ENCODE measurements at regions not wholly inside any gene's neighbourhood (a gene's known extent, or its start where the extent isn't known, plus 50 kb on each side); places are given as distances from the start of the nearest gene placed in this dataset.

DNA sequence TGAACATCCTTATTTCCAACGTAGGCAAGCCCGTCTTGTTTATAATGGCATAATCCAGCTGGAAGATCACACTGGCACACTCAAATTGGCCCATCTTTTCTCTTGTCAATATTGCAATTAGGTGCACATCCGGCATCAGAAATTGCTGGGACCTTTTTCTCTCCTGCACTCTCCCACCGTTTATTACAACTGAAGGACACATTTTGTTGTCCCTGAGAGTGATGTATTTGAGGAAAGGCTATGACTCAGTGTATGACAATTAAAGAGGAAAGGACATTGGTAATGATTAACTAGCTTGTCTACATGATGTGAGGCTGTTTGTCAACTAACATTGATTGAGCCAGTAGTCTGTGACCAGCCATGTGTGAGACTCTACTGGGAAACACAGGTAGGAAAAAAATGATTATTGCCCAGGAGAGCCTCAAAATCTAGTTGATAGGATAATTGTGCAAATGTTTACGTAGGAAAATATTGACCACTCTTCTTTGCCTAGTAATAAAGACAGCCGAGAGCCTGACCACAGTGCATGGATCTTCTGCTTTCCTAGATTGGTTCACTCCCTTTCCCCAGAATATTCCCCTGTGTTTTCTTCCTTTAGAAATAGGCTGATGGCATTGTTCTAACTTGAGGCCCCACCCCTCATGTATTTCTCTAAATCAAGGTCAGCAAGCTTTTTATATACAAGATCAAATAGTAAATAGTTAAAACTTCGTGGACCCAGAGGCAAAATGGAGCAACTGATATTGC is 230.0 kb upstream of the BTBD3 start:
- BruUV-seq (replicated peaks) = no TSS peak
- Mint-ChIP-seq H3K36me3 (ENCODE audit: insufficient read depth, unreplicated experiment) (peaks cover 5% of the 10 kb centered on the region), H3K4me1 (ENCODE audit: low read depth, unreplicated experiment) (peaks cover 26% of the 10 kb centered on the region), H3K9me3 (ENCODE audit: low read depth, unreplicated experiment) (no peaks in the 10 kb centered on the region), H3K27me3 (ENCODE audit: unreplicated experiment) (no peaks in the 10 kb centered on the region), H3K4me3 (ENCODE audit: low read depth, unreplicated experiment) (peak overlapping the region; percentile 69), H3K27ac (ENCODE audit: unreplicated experiment) (peak overlapping the region; percentile 81)
- CTCF ChIA-PET = interaction anchor here (0.6 kb wide), 1 partner anchor 207 kb away, joined by 3 read pairs; no protein-coding TSS in a partner anchor
- DNase-seq = peak; percentile 3
- intact Hi-C loops (cut with micrococcal nuclease; ENCODE audit: unreplicated experiment) = loop anchor here (5.0 kb wide), 1 partner anchor 205 kb away; no protein-coding TSS in a partner anchor
- TF ChIP-seq, protein P1, sequence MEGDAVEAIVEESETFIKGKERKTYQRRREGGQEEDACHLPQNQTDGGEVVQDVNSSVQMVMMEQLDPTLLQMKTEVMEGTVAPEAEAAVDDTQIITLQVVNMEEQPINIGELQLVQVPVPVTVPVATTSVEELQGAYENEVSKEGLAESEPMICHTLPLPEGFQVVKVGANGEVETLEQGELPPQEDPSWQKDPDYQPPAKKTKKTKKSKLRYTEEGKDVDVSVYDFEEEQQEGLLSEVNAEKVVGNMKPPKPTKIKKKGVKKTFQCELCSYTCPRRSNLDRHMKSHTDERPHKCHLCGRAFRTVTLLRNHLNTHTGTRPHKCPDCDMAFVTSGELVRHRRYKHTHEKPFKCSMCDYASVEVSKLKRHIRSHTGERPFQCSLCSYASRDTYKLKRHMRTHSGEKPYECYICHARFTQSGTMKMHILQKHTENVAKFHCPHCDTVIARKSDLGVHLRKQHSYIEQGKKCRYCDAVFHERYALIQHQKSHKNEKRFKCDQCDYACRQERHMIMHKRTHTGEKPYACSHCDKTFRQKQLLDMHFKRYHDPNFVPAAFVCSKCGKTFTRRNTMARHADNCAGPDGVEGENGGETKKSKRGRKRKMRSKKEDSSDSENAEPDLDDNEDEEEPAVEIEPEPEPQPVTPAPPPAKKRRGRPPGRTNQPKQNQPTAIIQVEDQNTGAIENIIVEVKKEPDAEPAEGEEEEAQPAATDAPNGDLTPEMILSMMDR (IDR thresholded peaks at IDR 0.05; ENCODE audit: unreplicated experiment) = no peak

DNA sequence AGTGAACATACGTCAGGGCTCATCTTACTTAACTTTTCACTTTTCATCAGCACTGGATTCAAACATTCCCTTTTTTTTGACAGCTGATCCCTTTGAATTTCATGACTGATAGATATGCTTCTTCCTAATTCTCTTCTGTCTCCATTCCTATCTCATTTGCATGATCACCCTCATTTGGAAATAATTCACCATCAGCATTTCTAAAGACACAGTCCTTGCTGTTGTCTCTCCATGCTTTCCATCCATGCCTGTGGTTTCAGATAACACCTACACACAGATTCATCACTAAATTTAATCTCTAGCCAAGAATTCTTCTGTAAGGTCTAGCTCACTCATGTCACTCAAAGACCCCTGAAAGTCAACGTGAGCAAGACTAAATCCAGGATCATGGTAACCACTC is 228.4 kb upstream of the BTBD3 start:
- H3K27me3 Mint-ChIP-seq (ENCODE audit: unreplicated experiment) = no peaks in the 10 kb centered on the region
- H3K36me3 Mint-ChIP-seq (ENCODE audit: insufficient read depth, unreplicated experiment) = peaks cover 5% of the 10 kb centered on the region
- no peak overlapping the region for H3K27ac Mint-ChIP-seq (ENCODE audit: unreplicated experiment)
- intact Hi-C loops (cut with micrococcal nuclease; ENCODE audit: unreplicated experiment) = loop anchor here (1.0 to 5.0 kb wide), 2 partner anchors 48 to 203 kb away; no protein-coding TSS in a partner anchor
- CTCF ChIA-PET = no interaction called here
- no peak overlapping the region for H3K4me3 Mint-ChIP-seq (ENCODE audit: low read depth, unreplicated experiment)
- no peak for DNase-seq
- peaks cover 26% of the 10 kb centered on the region for H3K4me1 Mint-ChIP-seq (ENCODE audit: low read depth, unreplicated experiment)
- no peaks in the 10 kb centered on the region for H3K9me3 Mint-ChIP-seq (ENCODE audit: low read depth, unreplicated experiment)
- TF ChIP-seq, protein P1 (IDR thresholded peaks at IDR 0.05; ENCODE audit: unreplicated experiment) = no peak
- BruUV-seq (replicated peaks) = no TSS peak

DNA sequence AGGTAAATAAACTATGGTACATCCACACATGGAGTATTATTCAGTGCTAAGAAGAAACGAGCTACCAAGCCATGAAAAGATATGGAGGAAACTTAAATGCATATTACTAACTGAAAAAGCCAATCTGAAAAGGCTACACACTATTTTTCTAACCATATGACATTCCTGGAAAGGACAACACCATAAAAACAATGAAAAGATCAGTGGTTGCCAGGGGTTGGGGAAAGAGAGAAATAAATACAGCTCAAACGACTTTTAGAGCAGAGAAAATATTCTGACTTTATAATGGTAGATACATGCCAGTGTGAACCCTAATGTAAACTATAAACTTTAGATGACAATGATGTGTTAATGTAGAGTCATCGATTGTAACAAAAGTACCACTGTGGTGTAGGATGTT is 225.9 kb upstream of the BTBD3 start:
- BruUV-seq (replicated peaks) = no TSS peak
- Mint-ChIP-seq H3K27me3 (ENCODE audit: unreplicated experiment) (no peaks in the 10 kb centered on the region), H3K9me3 (ENCODE audit: low read depth, unreplicated experiment) (no peaks in the 10 kb centered on the region), H3K4me1 (ENCODE audit: low read depth, unreplicated experiment) (peaks cover 21% of the 10 kb centered on the region), H3K36me3 (ENCODE audit: insufficient read depth, unreplicated experiment) (peaks cover 5% of the 10 kb centered on the region), H3K4me3 (ENCODE audit: low read depth, unreplicated experiment) (no peak overlapping the region), H3K27ac (ENCODE audit: unreplicated experiment) (no peak overlapping the region)
- CTCF ChIA-PET = no interaction called here
- intact Hi-C loops (cut with micrococcal nuclease; ENCODE audit: unreplicated experiment) = no loop called here
- TF ChIP-seq, protein P1 (IDR thresholded peaks at IDR 0.05; ENCODE audit: unreplicated experiment) = no peak
- no peak for DNase-seq

DNA sequence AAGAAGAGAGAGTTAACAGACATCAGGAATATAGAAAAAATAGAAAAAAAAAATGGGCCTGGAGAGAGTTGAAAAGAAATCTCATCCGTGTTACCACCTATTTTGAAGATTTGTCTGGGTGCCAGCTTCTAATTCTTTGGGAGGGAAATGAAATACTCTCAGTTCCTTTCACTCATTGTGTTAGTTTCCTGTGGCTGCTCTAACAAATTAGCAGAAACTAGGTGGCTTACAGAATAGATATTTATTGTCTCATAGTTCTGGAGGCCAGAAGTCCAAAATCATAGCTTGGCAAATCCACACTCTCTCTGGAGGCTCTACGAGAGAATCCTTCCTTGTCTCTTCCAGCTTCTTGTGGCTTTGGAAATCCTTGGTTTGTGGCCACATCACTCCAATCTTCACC is 225.1 kb upstream of the BTBD3 start:
- DNase-seq = no peak
- Mint-ChIP-seq H3K36me3 (ENCODE audit: insufficient read depth, unreplicated experiment) (no peaks in the 10 kb centered on the region), H3K4me1 (ENCODE audit: low read depth, unreplicated experiment) (peaks cover 18% of the 10 kb centered on the region), H3K27ac (ENCODE audit: unreplicated experiment) (no peak overlapping the region), H3K27me3 (ENCODE audit: unreplicated experiment) (no peaks in the 10 kb centered on the region), H3K4me3 (ENCODE audit: low read depth, unreplicated experiment) (no peak overlapping the region), H3K9me3 (ENCODE audit: low read depth, unreplicated experiment) (no peaks in the 10 kb centered on the region)
- intact Hi-C loops (cut with micrococcal nuclease; ENCODE audit: unreplicated experiment) = no loop called here
- no TSS peak for BruUV-seq (replicated peaks)
- TF ChIP-seq, protein P1 (IDR thresholded peaks at IDR 0.05; ENCODE audit: unreplicated experiment) = no peak
- CTCF ChIA-PET = no interaction called here

Data from Calu3 (cell line).